Mesenchymal stem cell (in vitro differentiated cells and primary cell): ENCODE measurements at regions not wholly inside any gene's neighbourhood (a gene's known extent, or its start where the extent isn't known, plus 50 kb on each side); places are given as distances from the start of the nearest gene placed in this dataset.

Source experiments
- DNase-seq: peaks from one replicate; pipeline ENCODE4 v3.0.0-alpha.2; 2013
- H2AFZ ChIP-seq: one replicate; pipeline ENCODE4 v1.6.1; 2013; ENCODE audit warnings: low read depth, mild to moderate bottlenecking, control low read depth, inconsistent platforms, low read length, moderate library complexity
- H2AK5ac ChIP-seq: 2 replicates; pipeline ENCODE4 v1.6.1; 2013; ENCODE audit warnings: low read length, moderate library complexity, mild to moderate bottlenecking, inconsistent platforms; ENCODE audit not compliant: severe bottlenecking
- H2BK120ac ChIP-seq: one replicate; pipeline ENCODE4 v1.6.1; 2013; ENCODE audit warnings: low read depth, mild to moderate bottlenecking, inconsistent platforms, low read length, moderate library complexity
- H2BK12ac ChIP-seq, 2 experiments: one replicate each; pipeline ENCODE4 v1.6.1; 2013; ENCODE audit warnings: inconsistent platforms in 2 of 2, low read length in 2 of 2, mild to moderate bottlenecking in 2 of 2, moderate library complexity in 2 of 2, control low read depth in 1 of 2
- H2BK15ac ChIP-seq: one replicate; pipeline ENCODE4 v1.6.1; 2013; ENCODE audit warnings: mild to moderate bottlenecking, low read depth, inconsistent platforms; ENCODE audit not compliant: poor library complexity, severe bottlenecking
- H2BK5ac ChIP-seq: 2 replicates; pipeline ENCODE4 v1.6.1; 2013; ENCODE audit warnings: low read depth, mild to moderate bottlenecking, low read length, control low read depth, inconsistent platforms; ENCODE audit not compliant: poor library complexity, severe bottlenecking
- H3K14ac ChIP-seq, 2 experiments: one replicate each; pipeline ENCODE4 v1.6.1; 2013; ENCODE audit warnings: inconsistent platforms in 2 of 2, low read length in 2 of 2, control low read depth in 1 of 2, mild to moderate bottlenecking in 1 of 2, moderate library complexity in 1 of 2
- H3K18ac ChIP-seq, 2 experiments: one replicate each; pipeline ENCODE4 v1.6.1; 2013; ENCODE audit warnings: inconsistent platforms in 2 of 2, low read length in 2 of 2, control low read depth in 1 of 2, low read depth in 1 of 2, mild to moderate bottlenecking in 1 of 2
- H3K23ac ChIP-seq, 2 experiments: one replicate each; pipeline ENCODE4 v1.6.1; 2013; ENCODE audit warnings: inconsistent platforms in 2 of 2, low read length in 2 of 2, mild to moderate bottlenecking in 2 of 2, moderate library complexity in 2 of 2, control low read depth in 1 of 2
- H3K27ac ChIP-seq: 2 replicates; pipeline ENCODE4 v1.5.1; 2013; ENCODE audit warnings: mild to moderate bottlenecking, moderate library complexity, low read length, control low read depth, inconsistent platforms; ENCODE audit not compliant: poor library complexity, severe bottlenecking
- H3K27me3 ChIP-seq, 2 experiments: 2 replicates each; pipeline versions ENCODE4 v1.6.1 to v1.7.0; 2013; ENCODE audit warnings: low read length in 2 of 2, mild to moderate bottlenecking in 2 of 2, moderate library complexity in 2 of 2, control low read depth in 1 of 2, inconsistent platforms in 1 of 2; ENCODE audit not compliant: control insufficient read depth in 1 of 2, insufficient read depth in 1 of 2
- H3K36me3 ChIP-seq, 2 experiments: 2 replicates each; pipeline versions ENCODE4 v1.6.1 to v1.7.0; 2013; ENCODE audit warnings: low read length in 2 of 2, control low read depth in 1 of 2, inconsistent platforms in 1 of 2, low read depth in 1 of 2, mild to moderate bottlenecking in 1 of 2; ENCODE audit not compliant: insufficient read depth in 2 of 2, control insufficient read depth in 1 of 2
- H3K4ac ChIP-seq, 2 experiments: one replicate each; pipeline ENCODE4 v1.6.1; 2013; ENCODE audit warnings: inconsistent platforms in 2 of 2, low read length in 2 of 2, mild to moderate bottlenecking in 2 of 2, moderate library complexity in 2 of 2, control low read depth in 1 of 2, low read depth in 1 of 2
- H3K4me1 ChIP-seq: 2 replicates; pipeline ENCODE4 v1.6.1; 2013; ENCODE audit warnings: low read depth, low read length, control low read depth; ENCODE audit not compliant: control insufficient read depth, insufficient read depth
- H3K4me2 ChIP-seq: 2 replicates; pipeline ENCODE4 v1.6.1; 2013; ENCODE audit warnings: low read length, mild to moderate bottlenecking, inconsistent platforms; ENCODE audit not compliant: poor library complexity, severe bottlenecking
- H3K4me3 ChIP-seq, 2 experiments: 2 replicates each; pipeline versions ENCODE4 v1.5.1 to v1.7.0; 2013; ENCODE audit warnings: low read length in 2 of 2, mild to moderate bottlenecking in 2 of 2, control low read depth in 1 of 2, low read depth in 1 of 2; ENCODE audit not compliant: insufficient read depth in 1 of 2
- H3K79me1 ChIP-seq: replicated peaks from 2 replicates; pipeline ENCODE4 v1.6.1; 2013; ENCODE audit warnings: mild to moderate bottlenecking, control low read depth, low read length, inconsistent platforms; ENCODE audit not compliant: poor library complexity, severe bottlenecking
- H3K9ac ChIP-seq: 2 replicates; pipeline ENCODE4 v1.7.0; 2013; ENCODE audit warnings: mild to moderate bottlenecking, low read length, moderate library complexity
- H3K9me3 ChIP-seq: 2 replicates; pipeline ENCODE4 v1.7.0; 2013; ENCODE audit warnings: mild to moderate bottlenecking, low read length; ENCODE audit not compliant: control insufficient read depth
- H4K8ac ChIP-seq: one replicate; pipeline ENCODE4 v1.6.1; 2013; ENCODE audit warnings: inconsistent platforms, mild to moderate bottlenecking, low read length, moderate library complexity
- H4K91ac ChIP-seq: one replicate; pipeline ENCODE4 v1.6.1; 2013; ENCODE audit warnings: mild to moderate bottlenecking, low read length, inconsistent platforms
- WGBS: methylation state at CpG from one replicate; pipeline ENCODE4 v1.1.7; 2013; ENCODE audit warnings: mixed read lengths; 5-methylcytosine and 5-hydroxymethylcytosine counted together

DNA sequence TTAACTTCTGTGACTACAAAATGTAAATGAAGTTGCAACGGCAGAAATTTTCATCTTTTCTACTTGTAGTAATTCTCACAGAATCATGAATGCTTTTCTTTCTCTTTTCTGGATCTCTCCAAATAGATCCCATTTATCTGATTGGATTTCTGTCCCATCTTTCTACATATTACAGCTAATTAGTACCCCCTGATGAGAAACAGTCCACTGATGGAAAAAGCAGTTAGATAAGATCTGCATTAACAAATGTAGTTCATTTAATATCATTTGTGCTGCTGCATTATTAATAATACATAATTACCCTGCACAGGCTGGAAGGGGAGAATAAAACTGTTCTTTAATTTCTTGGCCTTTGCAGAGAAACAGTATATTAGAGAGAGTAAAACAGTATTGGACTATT lies 289.3 kb downstream of the TTLL7 start:
- Histone ChIP-seq H2AK5ac (no peak overlapping the region), H3K4me3 (no peak overlapping the region)
- 100% methylated on average over 1 of the region's 1 CpG for WGBS

DNA sequence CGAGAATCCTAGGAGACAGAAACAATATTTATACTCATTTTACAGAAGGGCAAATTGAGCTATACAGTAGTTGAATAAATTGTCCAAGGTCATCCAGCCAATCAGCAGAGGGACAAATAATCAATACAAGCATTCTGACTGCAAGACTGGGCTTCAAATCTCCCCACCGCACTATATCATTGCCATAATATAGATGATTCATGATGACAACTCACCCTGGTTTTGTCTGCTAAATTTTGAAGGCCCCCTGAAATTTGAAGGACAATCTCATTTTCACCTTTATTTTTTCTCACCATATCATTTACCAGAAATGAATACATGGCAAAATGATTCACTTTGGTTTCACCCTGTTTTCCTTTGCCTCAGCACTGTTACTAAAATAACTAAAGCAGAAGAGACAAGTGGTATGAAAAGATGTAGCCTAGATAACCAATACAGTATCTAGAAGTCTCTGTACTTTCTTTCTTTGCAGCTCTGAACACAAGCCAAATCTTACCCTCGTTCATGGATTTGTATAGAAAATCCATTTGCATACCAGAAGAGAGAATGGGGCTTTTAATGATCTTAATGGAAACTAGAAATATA lies 292.5 kb downstream of the TTLL7 start:
- no peak for DNase-seq
- Histone ChIP-seq H3K9ac (no peak overlapping the region), H2BK120ac (no peak overlapping the region), H3K18ac (no peak overlapping the region), H3K9me3 (no peaks in the 10 kb centered on the region), H3K4ac (no peak overlapping the region), H2BK15ac (no peak overlapping the region), H3K4me3 (no peak overlapping the region), H3K4me2 (no peak overlapping the region), H2BK12ac (no peak overlapping the region), H4K8ac (no peak overlapping the region), H4K91ac (no peak overlapping the region), H3K23ac (no peak overlapping the region), H3K36me3 (no peaks in the 10 kb centered on the region), H3K4me1 (peaks cover 3% of the 10 kb centered on the region), H2BK5ac (no peak overlapping the region), H3K27me3 (no peaks in the 10 kb centered on the region), H3K14ac (no peak overlapping the region), H2AK5ac (no peak overlapping the region), H2AFZ (no peak overlapping the region), H3K79me1 (no peaks in the 10 kb centered on the region), H3K27ac (no peak overlapping the region)
- WGBS: 98% methylated on average over 1 of the region's 3 CpGs

More for the DNA sequence above, 289.3 kb downstream of the TTLL7 start:
- Histone ChIP-seq H3K4ac (no peak overlapping the region), H2BK5ac (no peak overlapping the region), H3K23ac (no peak overlapping the region), H3K18ac (no peak overlapping the region), H3K9me3 (no peaks in the 10 kb centered on the region), H4K91ac (no peak overlapping the region), H4K8ac (no peak overlapping the region), H2BK12ac (no peak overlapping the region), H3K36me3 (no peaks in the 10 kb centered on the region), H3K79me1 (no peaks in the 10 kb centered on the region), H3K4me2 (no peak overlapping the region), H3K4me1 (no peaks in the 10 kb centered on the region), H3K27ac (no peak overlapping the region), H2BK120ac (no peak overlapping the region), H3K9ac (no peak overlapping the region), H3K14ac (no peak overlapping the region), H3K27me3 (no peaks in the 10 kb centered on the region), H2BK15ac (no peak overlapping the region), H2AFZ (no peak overlapping the region)
- no peak for DNase-seq

DNA sequence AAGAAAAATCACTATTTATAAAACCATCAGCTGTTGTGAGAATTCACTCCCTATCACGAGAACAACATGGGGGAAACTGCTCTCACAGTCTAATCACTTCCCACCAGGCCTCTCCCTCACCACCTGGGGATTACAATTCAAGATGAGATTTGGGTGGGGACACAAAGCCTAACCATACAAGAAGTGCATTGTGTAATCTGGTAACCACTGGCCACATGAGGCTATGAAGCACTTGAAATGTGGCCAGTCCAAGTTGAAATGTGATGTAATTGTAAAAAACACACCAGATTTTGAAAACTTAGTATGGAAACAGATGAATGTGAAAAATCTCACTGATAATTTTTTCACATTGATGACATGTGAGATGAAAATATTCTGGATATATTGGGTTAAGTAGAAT lies 293.8 kb downstream of the TTLL7 start:
- Histone ChIP-seq H2BK12ac (no peak overlapping the region), H2BK5ac (no peak overlapping the region), H2AK5ac (no peak overlapping the region), H3K4me3 (no peak overlapping the region), H3K23ac (no peak overlapping the region), H4K91ac (no peak overlapping the region), H3K4ac (no peak overlapping the region), H3K27ac (no peak overlapping the region), H4K8ac (no peak overlapping the region), H3K18ac (no peak overlapping the region), H3K9ac (no peak overlapping the region), H3K9me3 (no peaks in the 10 kb centered on the region), H3K79me1 (no peaks in the 10 kb centered on the region), H3K14ac (no peak overlapping the region), H3K36me3 (no peaks in the 10 kb centered on the region), H2BK120ac (no peak overlapping the region), H2BK15ac (no peak overlapping the region), H3K27me3 (no peaks in the 10 kb centered on the region), H3K4me2 (no peak overlapping the region), H2AFZ (no peak overlapping the region), H3K4me1 (peaks cover 3% of the 10 kb centered on the region)
- DNase-seq: peak; percentile 12
- WGBS: no CpG with 5 or more reads among the region's 1 CpG

DNA sequence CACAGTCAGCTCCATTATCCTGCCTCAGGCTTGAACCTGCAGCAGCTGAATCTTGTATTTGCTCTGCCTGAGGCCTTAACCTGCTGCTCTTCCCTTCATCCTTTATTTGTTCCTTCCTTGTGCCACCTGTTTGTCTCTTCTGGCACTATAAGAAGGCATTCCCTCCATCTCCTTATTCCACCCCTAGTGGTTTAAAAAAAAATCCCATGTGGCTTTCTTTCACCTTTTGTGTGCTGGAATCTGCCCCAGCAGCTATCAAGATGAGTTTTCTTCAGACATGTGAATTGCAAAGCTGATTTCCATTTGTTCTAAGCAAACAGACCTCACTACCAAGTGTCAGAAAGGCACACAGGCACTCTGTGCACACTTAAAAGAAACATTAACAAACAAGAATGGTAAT lies 294.6 kb downstream of the TTLL7 start:
- H3K4ac ChIP-seq: no peak overlapping the region
- no peak overlapping the region for H2BK120ac ChIP-seq
- no peaks in the 10 kb centered on the region for H3K79me1 ChIP-seq
- H3K36me3 ChIP-seq: no peaks in the 10 kb centered on the region
- no peak overlapping the region for H3K4me2 ChIP-seq
- H4K91ac ChIP-seq: no peak overlapping the region
- no peak overlapping the region for H3K18ac ChIP-seq
- no peak overlapping the region for H3K4me3 ChIP-seq
- H2BK12ac ChIP-seq: no peak overlapping the region
- H2BK15ac ChIP-seq: no peak overlapping the region
- no peak overlapping the region for H2AK5ac ChIP-seq
- H3K14ac ChIP-seq: no peak overlapping the region
- no peaks in the 10 kb centered on the region for H3K9me3 ChIP-seq
- no peak overlapping the region for H2BK5ac ChIP-seq
- no peak overlapping the region for H2AFZ ChIP-seq
- H3K4me1 ChIP-seq: peaks cover 3% of the 10 kb centered on the region
- DNase-seq: no peak
- no peak overlapping the region for H3K9ac ChIP-seq
- H3K23ac ChIP-seq: no peak overlapping the region
- no peak overlapping the region for H4K8ac ChIP-seq
- H3K27me3 ChIP-seq: no peaks in the 10 kb centered on the region
- no peak overlapping the region for H3K27ac ChIP-seq
